H54 (cell line): ENCODE measurements at regions not wholly inside any gene's neighbourhood (a gene's known extent, or its start where the extent isn't known, plus 50 kb on each side); places are given as distances from the start of the nearest gene placed in this dataset.
"Not testable (repeated sequence)": the region's sequence is repeated elsewhere in the genome, so short reads cannot be mapped to it uniquely, and the experiment has no call there.

ENCODE experiments used
- DNase-seq: peaks from one replicate; pipeline ENCODE4 v3.0.0; 2011; ENCODE audit warnings: low spot score, mixed read lengths; ENCODE audit not compliant: insufficient read length
- FAIRE-seq: peaks from 3 replicates; lab custom pipeline; 2011; peaks lifted over from hg19 to GRCh38; lab: Jason Lieb, UNC
- POLR2A ChIP-seq: IDR thresholded peaks from 2 replicates; pipeline ENCODE4 v1.6.1; 2011; ENCODE audit warnings: low read depth, mild to moderate bottlenecking, low read length

GRCh38 chr2:194545978-194546377 is 1111.0 kb upstream of the SLC39A10 start:
- no peak for DNase-seq
- no peak for FAIRE-seq
- no peak for TF ChIP-seq POLR2A

GRCh38 chr2:194539425-194539824 is 1117.6 kb upstream of the SLC39A10 start:
- TF ChIP-seq POLR2A: no peak
- DNase-seq (no peak), FAIRE-seq (no peak)

GRCh38 chr2:194526121-194526520 is 1130.9 kb upstream of the SLC39A10 start:
- FAIRE-seq: no peak

GRCh38 chr2:194514281-194514680 is 1142.7 kb upstream of the SLC39A10 start:
- TF ChIP-seq POLR2A: no peak
- DNase-seq (no peak), FAIRE-seq (no peak)

More at GRCh38 chr2:194526121-194526520, 1130.9 kb upstream of the SLC39A10 start:
- no peak for DNase-seq
- no peak for TF ChIP-seq POLR2A

- not testable (repeated sequence) for DNase-seq, FAIRE-seq
These were observed 1146.0 kb upstream of the SLC39A10 start for GRCh38 chr2:194511070-194511469.

- not testable (repeated sequence) for FAIRE-seq, DNase-seq
These were observed 1152.2 kb upstream of the SLC39A10 start for GRCh38 chr2:194504876-194505275.

- FAIRE-seq (no peak), DNase-seq (no peak)
- no peak for TF ChIP-seq POLR2A
These were observed 1162.0 kb upstream of the SLC39A10 start for GRCh38 chr2:194495046-194495445.

- no peak for TF ChIP-seq POLR2A
- no peak for DNase-seq
- FAIRE-seq: no peak
These were observed 1162.6 kb upstream of the SLC39A10 start for GRCh38 chr2:194494401-194494800.

GRCh38 chr2:194491409-194492115 is 1165.5 kb upstream of the SLC39A10 start:
- FAIRE-seq (no peak), DNase-seq (no peak)
- no peak for TF ChIP-seq POLR2A

- DNase-seq (no peak), FAIRE-seq (no peak)
- no peak for TF ChIP-seq POLR2A
These were observed 1170.7 kb upstream of the SLC39A10 start for GRCh38 chr2:194486326-194486725.

- no peak for TF ChIP-seq POLR2A
- FAIRE-seq: no peak
These were observed 1174.0 kb upstream of the SLC39A10 start for GRCh38 chr2:194483041-194483440.

GRCh38 chr2:194465641-194466040 is 1191.4 kb upstream of the SLC39A10 start:
- DNase-seq (no peak), FAIRE-seq (no peak)
- TF ChIP-seq POLR2A: no peak

More at GRCh38 chr2:194483041-194483440, 1174.0 kb upstream of the SLC39A10 start:
- no peak for DNase-seq

- FAIRE-seq (no peak), DNase-seq (no peak)
- TF ChIP-seq POLR2A: no peak
These were observed 1191.9 kb upstream of the SLC39A10 start for GRCh38 chr2:194464964-194465638.

GRCh38 chr2:194462883-194463282 is 1194.1 kb upstream of the SLC39A10 start:
- DNase-seq, FAIRE-seq: not testable (repeated sequence)

- no peak for TF ChIP-seq POLR2A
- no peak for DNase-seq
- no peak for FAIRE-seq
These were observed 1201.7 kb upstream of the SLC39A10 start for GRCh38 chr2:194455358-194455757.
